HUES48 (cell line): ENCODE measurements at regions not wholly inside any gene's neighbourhood (a gene's known extent, or its start where the extent isn't known, plus 50 kb on each side); places are given as distances from the start of the nearest gene placed in this dataset.
"Not testable (repeated sequence)": the region's sequence is repeated elsewhere in the genome, so short reads cannot be mapped to it uniquely, and the experiment has no call there.

Experiments
- H3K27ac ChIP-seq: one replicate; pipeline ENCODE4 v1.7.0; 2013; ENCODE audit warnings: low read depth, low read length, inconsistent platforms
- H3K27me3 ChIP-seq: 2 replicates; pipeline ENCODE4 v1.6.1; 2013; ENCODE audit warnings: mild to moderate bottlenecking, low read length; ENCODE audit not compliant: control insufficient read depth, insufficient read depth
- H3K36me3 ChIP-seq: 2 replicates; pipeline ENCODE4 v1.6.1; 2013; ENCODE audit warnings: low read length; ENCODE audit not compliant: control insufficient read depth, insufficient read depth
- H3K4me1 ChIP-seq: 2 replicates; pipeline ENCODE4 v1.6.1; 2013; ENCODE audit warnings: mild to moderate bottlenecking, low read length; ENCODE audit not compliant: control insufficient read depth, insufficient read depth
- H3K4me3 ChIP-seq: 2 replicates; pipeline ENCODE4 v1.5.1; 2013; ENCODE audit warnings: mild to moderate bottlenecking, low read depth, low read length
- H3K9ac ChIP-seq: 2 replicates; pipeline ENCODE4 v1.6.1; 2013; ENCODE audit warnings: mild to moderate bottlenecking, low read depth, low read length, moderate library complexity
- H3K9me3 ChIP-seq: 2 replicates; pipeline ENCODE4 v1.6.1; 2013; ENCODE audit warnings: low read length; ENCODE audit not compliant: control insufficient read depth, insufficient read depth

DNA sequence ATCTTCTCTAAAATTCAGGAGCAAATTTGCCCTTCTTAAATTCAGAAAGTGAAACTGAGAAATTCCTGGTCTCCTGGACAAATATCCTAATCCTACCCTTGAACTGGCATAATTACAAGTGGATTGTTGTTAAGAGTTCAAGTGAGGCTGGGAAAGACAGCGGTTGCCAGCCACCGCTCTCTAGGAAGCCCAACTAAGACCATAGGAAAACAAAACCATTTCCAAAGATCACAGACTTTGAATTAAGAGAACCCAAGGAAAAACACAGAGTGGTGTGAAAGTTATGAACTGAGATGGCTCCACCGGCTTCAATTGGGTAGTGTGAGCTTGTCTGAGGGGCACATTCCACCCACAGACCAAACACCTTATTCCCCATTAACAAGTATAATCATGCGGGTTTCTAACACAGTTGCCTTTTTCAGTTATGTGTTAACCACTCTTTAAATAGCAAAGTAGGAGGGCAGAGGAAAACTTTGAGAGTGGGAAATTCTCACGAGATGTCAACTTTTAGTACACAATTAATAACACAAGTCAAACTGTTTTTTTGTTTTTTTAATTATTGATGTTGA is 1628.8 kb upstream of the SEL1L start:
- no peak overlapping the region for H3K27ac ChIP-seq
- no peaks in the 10 kb centered on the region for H3K27me3 ChIP-seq
- H3K4me3 ChIP-seq = no peak overlapping the region
- H3K4me1 ChIP-seq = no peaks in the 10 kb centered on the region; the same call in 1 of the 2 replicates
- no peaks in the 10 kb centered on the region for H3K9me3 ChIP-seq
- no peaks in the 10 kb centered on the region for H3K36me3 ChIP-seq
- no peak overlapping the region for H3K9ac ChIP-seq

GRCh38 chr14:83163016-83163415 is 1629.4 kb upstream of the SEL1L start:
- no peaks in the 10 kb centered on the region; the same call in 1 of the 2 replicates for H3K4me1 ChIP-seq
- H3K4me3 ChIP-seq = no peak overlapping the region
- no peak overlapping the region for H3K27ac ChIP-seq
- no peaks in the 10 kb centered on the region for H3K9me3 ChIP-seq
- H3K9ac ChIP-seq = no peak overlapping the region
- H3K36me3 ChIP-seq = no peaks in the 10 kb centered on the region
- H3K27me3 ChIP-seq = no peaks in the 10 kb centered on the region

DNA sequence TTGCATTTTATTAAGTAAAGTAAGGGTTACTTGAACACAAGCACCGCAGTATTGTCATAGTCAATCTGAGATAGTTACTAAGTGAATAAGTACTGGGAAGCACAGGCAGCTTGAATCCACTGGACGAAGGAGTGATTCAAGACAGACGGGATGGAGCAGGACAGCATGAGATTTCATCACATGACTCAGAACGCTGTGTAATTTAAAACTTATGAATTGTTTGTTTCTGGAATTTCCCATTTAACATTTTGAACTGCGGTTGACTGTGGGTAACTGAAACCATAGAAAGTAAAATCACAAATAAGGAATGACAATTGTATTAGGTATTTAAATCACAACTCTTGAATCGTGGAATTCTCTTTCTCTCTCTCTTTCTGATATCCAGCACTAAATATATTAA is 1630.4 kb upstream of the SEL1L start:
- Histone ChIP-seq H3K9me3 (no peaks in the 10 kb centered on the region), H3K27me3 (no peaks in the 10 kb centered on the region), H3K4me3 (no peak overlapping the region), H3K4me1 (no peaks in the 10 kb centered on the region; the same call in 1 of the 2 replicates), H3K36me3 (no peaks in the 10 kb centered on the region), H3K27ac (no peak overlapping the region), H3K9ac (no peak overlapping the region)

DNA sequence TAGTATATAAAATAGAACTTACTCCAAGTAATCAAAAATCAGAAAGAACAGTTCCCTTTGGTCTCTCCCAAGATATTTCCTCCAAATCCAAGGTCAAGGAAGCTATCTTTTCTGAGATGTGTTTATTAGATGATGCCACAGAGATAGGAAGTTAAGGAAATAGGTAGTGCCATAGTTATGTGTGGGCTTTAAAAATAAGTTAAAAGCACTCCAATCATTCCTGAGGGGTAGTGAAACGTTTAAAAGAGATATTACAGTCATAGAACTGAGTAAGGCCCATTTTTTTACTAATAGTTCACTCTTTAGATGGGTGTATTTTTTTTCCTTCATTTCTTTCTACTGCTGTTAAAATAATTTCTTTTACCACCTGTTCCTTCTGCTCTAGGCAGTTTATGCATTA is 1630.9 kb upstream of the SEL1L start:
- Histone ChIP-seq H3K9me3 (no peaks in the 10 kb centered on the region), H3K36me3 (no peaks in the 10 kb centered on the region), H3K4me1 (no peaks in the 10 kb centered on the region; the same call in 1 of the 2 replicates), H3K27ac (no peak overlapping the region), H3K4me3 (no peak overlapping the region), H3K27me3 (no peaks in the 10 kb centered on the region), H3K9ac (no peak overlapping the region)

DNA sequence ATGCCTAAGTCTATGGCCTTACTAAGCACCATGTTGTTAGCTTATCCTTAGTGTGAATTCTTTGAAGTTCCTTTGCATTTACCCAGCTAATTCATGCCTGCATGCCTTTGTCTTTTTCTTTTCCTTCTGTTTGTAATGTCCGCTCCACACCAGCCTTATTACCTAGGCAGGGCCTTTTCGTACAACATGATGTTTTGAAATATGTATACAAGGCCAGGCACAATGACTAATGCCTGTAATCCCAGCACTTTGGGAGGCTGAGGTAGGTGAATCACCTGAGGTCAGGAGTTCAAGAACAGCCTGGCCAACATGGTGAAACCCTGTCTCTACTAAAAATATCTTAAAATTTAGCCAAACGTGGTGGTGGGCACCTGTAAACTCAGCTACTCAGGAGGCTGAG is 1636.5 kb upstream of the SEL1L start:
- no peaks in the 10 kb centered on the region for H3K36me3 ChIP-seq
- no peaks in the 10 kb centered on the region for H3K9me3 ChIP-seq
- no peak overlapping the region for H3K9ac ChIP-seq
- H3K4me3 ChIP-seq = no peak overlapping the region
- H3K27ac ChIP-seq = no peak overlapping the region
- no peaks in the 10 kb centered on the region for H3K27me3 ChIP-seq
- H3K4me1 ChIP-seq = no peaks in the 10 kb centered on the region

DNA sequence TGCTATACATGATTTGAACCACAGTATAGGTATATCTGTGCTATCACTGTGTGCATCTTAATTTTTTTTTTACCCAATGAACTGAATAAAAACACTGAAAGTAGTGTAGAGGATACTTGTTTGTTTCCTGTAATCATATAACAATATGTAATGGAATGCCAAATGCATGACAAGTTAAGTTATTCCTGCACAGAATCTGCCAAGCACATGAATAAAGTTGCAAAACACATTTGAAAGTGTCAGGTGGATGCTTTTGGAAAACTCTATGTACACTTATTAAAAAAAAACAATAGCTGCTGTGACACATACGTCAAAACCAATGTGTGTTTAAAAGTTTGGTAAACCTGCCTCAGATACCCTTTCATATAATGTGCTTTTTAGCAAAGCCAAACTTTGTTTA is 1638.1 kb upstream of the SEL1L start:
- Histone ChIP-seq H3K9me3 (no peaks in the 10 kb centered on the region), H3K36me3 (no peaks in the 10 kb centered on the region), H3K4me3 (no peak overlapping the region), H3K27me3 (no peaks in the 10 kb centered on the region), H3K27ac (no peak overlapping the region), H3K9ac (no peak overlapping the region), H3K4me1 (no peaks in the 10 kb centered on the region)

- Histone ChIP-seq H3K9me3 (no peaks in the 10 kb centered on the region), H3K27ac (no peak overlapping the region), H3K4me1 (no peaks in the 10 kb centered on the region), H3K36me3 (no peaks in the 10 kb centered on the region), H3K27me3 (no peaks in the 10 kb centered on the region), H3K9ac (no peak overlapping the region), H3K4me3 (no peak overlapping the region)
These were observed 1638.7 kb upstream of the SEL1L start for GRCh38 chr14:83172363-83172762.

DNA sequence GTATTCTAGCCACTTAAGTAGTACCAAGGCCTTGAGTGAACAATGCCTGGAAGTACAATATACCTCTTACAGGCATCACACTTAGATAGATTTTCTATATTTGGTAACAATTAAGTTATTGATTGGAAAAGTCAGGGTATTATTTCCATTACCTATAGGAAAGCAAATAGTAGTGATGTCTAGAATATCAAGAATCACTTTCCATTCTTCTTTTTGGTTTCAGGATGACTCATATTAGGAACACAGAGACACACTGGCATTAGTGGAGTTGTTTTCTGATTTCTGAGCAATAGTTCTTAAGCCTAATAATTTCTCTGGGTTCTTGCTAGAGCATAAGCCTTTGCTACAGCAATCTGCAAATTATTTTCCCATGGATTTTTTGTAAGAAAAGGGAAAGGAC is 1640.0 kb upstream of the SEL1L start:
- Histone ChIP-seq H3K9ac (no peak overlapping the region), H3K9me3 (no peaks in the 10 kb centered on the region), H3K36me3 (no peaks in the 10 kb centered on the region), H3K27me3 (no peaks in the 10 kb centered on the region), H3K4me3 (no peak overlapping the region), H3K27ac (no peak overlapping the region), H3K4me1 (no peaks in the 10 kb centered on the region)

DNA sequence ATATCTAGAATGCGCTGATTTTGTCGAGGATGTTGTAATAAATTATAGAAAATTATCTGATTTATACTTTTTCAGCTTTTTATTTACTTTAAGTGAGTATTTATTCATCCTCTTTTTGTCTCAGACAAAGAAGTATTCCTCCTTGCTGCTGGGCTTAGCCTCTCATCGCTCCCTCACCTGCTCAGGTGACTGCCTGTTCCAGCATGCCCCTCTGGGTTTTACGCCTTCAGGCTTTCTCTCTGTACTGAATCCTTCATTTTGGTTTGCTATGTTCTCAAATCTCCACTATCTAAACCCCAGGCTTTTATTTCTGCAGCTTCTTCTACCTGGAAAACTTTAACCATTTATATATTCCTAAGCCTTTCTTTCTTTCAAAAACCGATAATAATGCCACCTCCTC is 1650.9 kb upstream of the SEL1L start:
- Histone ChIP-seq H3K9me3 (no peaks in the 10 kb centered on the region), H3K27me3 (no peaks in the 10 kb centered on the region), H3K27ac (no peak overlapping the region), H3K4me1 (no peaks in the 10 kb centered on the region), H3K4me3 (no peak overlapping the region), H3K9ac (no peak overlapping the region), H3K36me3 (no peaks in the 10 kb centered on the region)

DNA sequence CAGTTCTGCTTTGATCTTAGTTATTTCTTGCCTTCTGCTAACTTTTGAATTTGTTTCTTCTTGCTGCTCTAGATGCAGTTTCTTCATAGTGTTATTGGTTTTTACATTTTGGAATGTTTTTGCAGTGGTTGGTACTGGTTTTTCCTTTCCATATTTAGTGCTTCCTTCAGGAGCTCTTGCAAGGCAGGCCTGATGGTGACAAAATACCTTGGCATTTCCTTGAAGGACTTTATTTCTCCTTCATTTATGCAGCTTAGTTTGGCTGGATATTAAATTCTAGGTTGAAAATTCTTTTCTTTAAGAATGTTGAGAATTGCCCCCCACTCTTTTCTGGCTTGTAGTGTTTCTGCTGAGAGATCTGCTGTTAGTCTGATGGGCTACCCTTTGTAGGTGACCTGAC is 1654.7 kb upstream of the SEL1L start:
- not testable (repeated sequence) for H3K4me1 ChIP-seq, H3K4me3 ChIP-seq, H3K27me3 ChIP-seq, H3K9me3 ChIP-seq, H3K9ac ChIP-seq, H3K36me3 ChIP-seq, H3K27ac ChIP-seq

- Histone ChIP-seq H3K27ac (no peak overlapping the region), H3K4me3 (no peak overlapping the region), H3K9ac (no peak overlapping the region), H3K4me1 (0 out of 2 replicates have a peak, but pooled peaks cover 7% of the 10 kb centered on the region), H3K9me3 (no peaks in the 10 kb centered on the region), H3K27me3 (no peaks in the 10 kb centered on the region), H3K36me3 (no peaks in the 10 kb centered on the region)
These were observed 1662.6 kb upstream of the SEL1L start for GRCh38 chr14:83196236-83196635.

GRCh38 chr14:83197271-83197670 is 1663.6 kb upstream of the SEL1L start:
- H3K36me3 ChIP-seq = no peaks in the 10 kb centered on the region
- H3K9ac ChIP-seq = no peak overlapping the region
- 0 out of 2 replicates have a peak, but pooled peaks cover 7% of the 10 kb centered on the region for H3K4me1 ChIP-seq
- H3K27ac ChIP-seq = no peak overlapping the region
- no peaks in the 10 kb centered on the region for H3K9me3 ChIP-seq
- no peaks in the 10 kb centered on the region for H3K27me3 ChIP-seq
- H3K4me3 ChIP-seq = no peak overlapping the region
